ENCODE measurements at regions not wholly inside any gene's neighbourhood (a gene's known extent, or its start where the extent isn't known, plus 50 kb on each side); places are given as distances from the start of the nearest gene placed in this dataset.
A peak's percentile ranks its signal among the peaks of the same experiment; 100 is the strongest.

DNA sequence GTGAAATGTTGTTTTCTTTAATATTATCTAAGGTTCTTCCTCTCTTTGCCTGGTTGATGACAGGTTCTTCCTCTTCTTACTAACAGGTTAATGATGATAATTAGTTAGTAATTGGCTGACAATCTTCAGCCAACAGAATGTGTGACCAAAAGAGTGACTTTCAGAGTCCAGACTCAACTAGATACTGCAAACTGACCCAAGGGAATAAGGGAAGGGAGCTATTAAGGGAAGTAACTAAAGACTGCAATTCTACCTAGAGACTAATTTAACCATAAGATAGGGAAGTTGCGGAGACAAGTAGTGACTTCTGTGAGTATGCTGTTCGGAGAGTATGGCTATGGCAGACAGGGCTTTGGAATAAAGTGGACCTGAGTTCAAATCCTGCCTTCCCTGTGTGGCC, 127.3 kb upstream of the TACR1 start:
- Histone ChIP-seq H3K36me3 (ENCODE audit: control insufficient read depth, insufficient read depth, low read length) (no peaks in the 10 kb centered on the region), H3K9me3 (ENCODE audit: control insufficient read depth, low read length) (no peaks in the 10 kb centered on the region), H3K4me1 (ENCODE audit: control insufficient read depth, insufficient read depth, low read length, poor library complexity, severe bottlenecking) (peaks cover 7% of the 10 kb centered on the region), H3K4me3 (ENCODE audit: extremely low read depth, insufficient read depth, low read length, poor library complexity, severe bottlenecking) (no peak overlapping the region), H3K27ac (ENCODE audit: low read depth, low read length, severe bottlenecking) (no peak overlapping the region)
- 94% methylated on average over 2 of the region's 2 CpGs; no CpG with 5 or more reads in 1 of the 2 experiments for WGBS, 2 experiments (ENCODE audit: insufficient coverage in 2 of 2)

DNA sequence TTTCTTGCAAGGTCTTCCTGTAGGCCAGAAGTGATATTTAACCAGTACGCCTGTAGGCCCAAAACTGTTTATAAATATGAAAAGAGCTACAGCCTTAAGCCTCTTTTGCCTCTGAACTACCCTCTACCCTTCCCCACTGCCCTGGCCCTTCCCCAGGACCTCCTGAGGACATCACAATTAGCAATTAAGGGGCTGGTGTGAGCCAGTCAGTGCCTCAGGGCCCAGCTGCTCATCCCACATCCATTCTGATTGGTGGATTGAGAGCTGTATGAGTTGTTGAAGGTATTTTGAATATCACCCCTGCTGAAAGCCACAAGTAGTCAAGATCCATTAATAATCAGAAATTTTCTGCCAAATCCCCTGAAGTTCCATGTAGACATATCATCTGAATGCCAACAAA, 126.3 kb upstream of the TACR1 start:
- 100% methylated on average over 1 of the region's 1 CpG; no CpG with 5 or more reads in 1 of the 2 experiments for WGBS, 2 experiments (ENCODE audit: insufficient coverage in 2 of 2)
- Histone ChIP-seq H3K4me3 (ENCODE audit: extremely low read depth, insufficient read depth, low read length, poor library complexity, severe bottlenecking) (no peak overlapping the region), H3K9me3 (ENCODE audit: control insufficient read depth, low read length) (no peaks in the 10 kb centered on the region), H3K36me3 (ENCODE audit: control insufficient read depth, insufficient read depth, low read length) (no peaks in the 10 kb centered on the region), H3K4me1 (ENCODE audit: control insufficient read depth, insufficient read depth, low read length, poor library complexity, severe bottlenecking) (peaks cover 7% of the 10 kb centered on the region), H3K27ac (ENCODE audit: low read depth, low read length, severe bottlenecking) (no peak overlapping the region)

DNA sequence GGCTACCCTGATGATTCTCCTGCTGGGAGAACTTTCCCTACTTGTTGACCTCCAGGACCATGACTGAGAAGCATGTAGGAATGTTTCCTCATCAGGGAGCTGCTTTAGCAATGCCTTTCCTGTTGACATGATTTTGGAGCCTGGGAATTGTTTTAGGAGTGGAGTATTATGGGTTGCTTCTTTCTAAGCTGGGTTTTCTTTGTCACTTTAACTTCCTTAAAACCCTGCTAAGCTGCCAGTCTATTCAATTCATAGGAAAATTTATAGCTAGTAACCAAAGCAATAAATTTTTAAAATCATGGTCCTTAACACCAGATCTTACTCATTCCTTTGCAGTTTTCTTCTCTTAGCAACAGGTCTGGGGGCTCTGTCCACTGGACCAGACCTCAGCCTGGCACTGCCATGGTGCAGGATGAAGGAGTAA, 125.6 kb upstream of the TACR1 start:
- Histone ChIP-seq H3K4me3 (ENCODE audit: extremely low read depth, insufficient read depth, low read length, poor library complexity, severe bottlenecking) (no peak overlapping the region), H3K27ac (ENCODE audit: low read depth, low read length, severe bottlenecking) (no peak overlapping the region), H3K9me3 (ENCODE audit: control insufficient read depth, low read length) (no peaks in the 10 kb centered on the region), H3K36me3 (ENCODE audit: control insufficient read depth, insufficient read depth, low read length) (no peaks in the 10 kb centered on the region), H3K4me1 (ENCODE audit: control insufficient read depth, insufficient read depth, low read length, poor library complexity, severe bottlenecking) (peaks cover 7% of the 10 kb centered on the region)

DNA sequence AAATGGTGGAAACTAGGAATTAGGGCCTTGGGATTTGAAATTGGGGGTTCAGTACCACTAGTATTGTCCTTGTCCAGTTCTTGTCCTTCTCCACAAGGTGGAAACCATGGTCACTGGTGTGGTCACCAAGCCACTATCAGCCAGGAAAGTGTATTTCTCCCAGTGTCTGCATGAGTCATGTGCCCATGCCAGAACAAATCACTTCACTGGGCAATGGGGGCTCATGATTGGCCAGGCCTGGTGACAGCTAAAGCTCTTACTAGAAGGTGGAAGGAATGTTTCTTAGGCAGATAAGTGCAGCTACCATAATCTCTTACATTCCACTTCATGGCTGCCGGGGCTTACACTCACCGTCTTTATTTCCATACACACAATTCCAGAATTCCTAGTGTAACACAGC, 124.8 kb upstream of the TACR1 start:
- WGBS, 2 experiments (ENCODE audit: insufficient coverage in 2 of 2) = 100% methylated on average over 1 to 2 of the region's 2 CpGs
- Histone ChIP-seq H3K9me3 (ENCODE audit: control insufficient read depth, low read length) (no peaks in the 10 kb centered on the region), H3K4me3 (ENCODE audit: extremely low read depth, insufficient read depth, low read length, poor library complexity, severe bottlenecking) (no peak overlapping the region)

DNA sequence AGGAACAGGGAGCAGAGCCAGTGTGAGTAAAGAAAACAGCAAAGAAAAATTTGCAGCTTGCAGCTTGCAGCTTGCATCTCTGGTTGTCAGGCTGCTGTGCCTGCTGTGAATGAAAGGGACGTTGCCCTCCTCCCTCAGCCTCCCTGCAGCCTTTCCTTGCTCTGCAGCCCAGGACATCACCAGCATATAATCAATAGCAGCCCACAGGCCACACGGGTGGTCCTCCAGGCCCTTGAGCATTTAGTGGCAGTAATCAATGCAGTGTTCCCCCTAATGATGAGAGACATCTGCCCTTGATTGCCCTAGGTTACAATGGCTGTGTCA, 122.2 kb upstream of the TACR1 start:
- Histone ChIP-seq H3K9me3 (ENCODE audit: control insufficient read depth, low read length) (no peaks in the 10 kb centered on the region), H3K4me3 (ENCODE audit: extremely low read depth, insufficient read depth, low read length, poor library complexity, severe bottlenecking) (no peak overlapping the region), H3K27ac (ENCODE audit: low read depth, low read length, severe bottlenecking) (peak overlapping the region; percentile 36), H3K36me3 (ENCODE audit: control insufficient read depth, insufficient read depth, low read length) (no peaks in the 10 kb centered on the region), H3K4me1 (ENCODE audit: control insufficient read depth, insufficient read depth, low read length, poor library complexity, severe bottlenecking) (peaks cover 7% of the 10 kb centered on the region)
- WGBS, 2 experiments (ENCODE audit: insufficient coverage in 2 of 2) = 11 to 17% methylated on average over 1 of the region's 2 CpGs

More for the DNA sequence above, 124.8 kb upstream of the TACR1 start:
- peaks cover 7% of the 10 kb centered on the region for H3K4me1 ChIP-seq (ENCODE audit: control insufficient read depth, insufficient read depth, low read length, poor library complexity, severe bottlenecking)
- H3K36me3 ChIP-seq (ENCODE audit: control insufficient read depth, insufficient read depth, low read length) = no peaks in the 10 kb centered on the region
- no peak overlapping the region for H3K27ac ChIP-seq (ENCODE audit: low read depth, low read length, severe bottlenecking)

DNA sequence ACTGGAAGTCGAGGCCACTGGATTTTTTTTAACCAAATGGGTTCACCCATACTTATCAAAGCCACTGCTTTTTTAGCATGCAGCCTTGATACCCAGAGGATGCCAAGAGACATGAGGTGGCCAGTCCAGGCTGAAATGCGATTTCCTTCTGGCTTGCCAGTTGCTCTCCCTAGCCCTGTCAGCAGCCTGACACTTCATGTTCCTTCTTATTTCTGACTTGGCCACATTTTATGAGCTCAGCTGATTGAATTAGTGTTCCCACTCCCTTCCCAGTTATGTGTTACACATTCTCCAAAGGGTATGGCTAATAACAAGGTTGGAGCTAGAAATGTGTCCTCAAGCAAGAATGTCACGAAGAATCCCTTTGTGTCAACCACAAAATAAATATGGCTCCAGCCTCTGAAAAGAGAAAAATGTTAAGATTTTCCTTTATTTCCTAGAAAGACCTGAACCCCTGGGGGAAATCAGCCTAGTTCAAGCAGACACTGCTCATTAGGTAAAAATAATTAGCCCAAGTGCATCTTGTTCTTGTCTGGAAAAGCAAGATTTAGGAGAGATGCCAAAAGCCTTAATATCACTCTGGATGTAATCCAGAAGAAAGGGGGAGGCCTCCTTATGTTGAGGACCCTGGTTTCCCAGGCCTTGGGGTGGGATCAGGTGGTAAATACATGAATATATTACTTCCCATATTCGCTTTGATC, 121.7 kb upstream of the TACR1 start:
- WGBS, 2 experiments (ENCODE audit: insufficient coverage in 2 of 2) = 93 to 96% methylated on average over 2 to 3 of the region's 4 CpGs
- no peaks in the 10 kb centered on the region for H3K9me3 ChIP-seq (ENCODE audit: control insufficient read depth, low read length)
- peak overlapping the region; percentile 36 for H3K27ac ChIP-seq (ENCODE audit: low read depth, low read length, severe bottlenecking)
- H3K4me3 ChIP-seq (ENCODE audit: extremely low read depth, insufficient read depth, low read length, poor library complexity, severe bottlenecking) = no peak overlapping the region
- H3K36me3 ChIP-seq (ENCODE audit: control insufficient read depth, insufficient read depth, low read length) = no peaks in the 10 kb centered on the region
- peaks cover 7% of the 10 kb centered on the region for H3K4me1 ChIP-seq (ENCODE audit: control insufficient read depth, insufficient read depth, low read length, poor library complexity, severe bottlenecking)

DNA sequence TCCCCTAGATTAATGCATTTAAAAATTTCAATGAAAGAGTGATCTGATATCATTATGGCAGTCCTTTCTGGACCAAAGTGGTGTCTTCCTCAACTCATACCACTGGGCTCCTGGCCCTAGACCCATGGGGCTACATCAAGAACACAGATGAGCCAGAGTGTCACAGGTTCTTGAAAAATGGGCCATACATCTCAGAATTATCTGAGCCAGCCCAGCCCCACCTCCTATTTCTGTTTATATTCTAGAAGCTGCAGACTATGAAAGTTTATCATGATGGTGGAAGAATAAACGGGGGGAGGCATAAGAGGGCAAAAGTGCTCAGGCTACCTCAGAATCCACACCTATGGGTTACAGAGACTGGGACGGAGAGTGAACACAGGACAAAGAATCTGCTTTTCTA, 120.6 kb upstream of the TACR1 start:
- Histone ChIP-seq H3K9me3 (ENCODE audit: control insufficient read depth, low read length) (no peaks in the 10 kb centered on the region), H3K4me1 (ENCODE audit: control insufficient read depth, insufficient read depth, low read length, poor library complexity, severe bottlenecking) (peaks cover 6% of the 10 kb centered on the region), H3K36me3 (ENCODE audit: control insufficient read depth, insufficient read depth, low read length) (no peaks in the 10 kb centered on the region), H3K27ac (ENCODE audit: low read depth, low read length, severe bottlenecking) (no peak overlapping the region), H3K4me3 (ENCODE audit: extremely low read depth, insufficient read depth, low read length, poor library complexity, severe bottlenecking) (no peak overlapping the region)
- 83 to 90% methylated on average over 1 to 2 of the region's 2 CpGs for WGBS, 2 experiments (ENCODE audit: insufficient coverage in 2 of 2)

DNA sequence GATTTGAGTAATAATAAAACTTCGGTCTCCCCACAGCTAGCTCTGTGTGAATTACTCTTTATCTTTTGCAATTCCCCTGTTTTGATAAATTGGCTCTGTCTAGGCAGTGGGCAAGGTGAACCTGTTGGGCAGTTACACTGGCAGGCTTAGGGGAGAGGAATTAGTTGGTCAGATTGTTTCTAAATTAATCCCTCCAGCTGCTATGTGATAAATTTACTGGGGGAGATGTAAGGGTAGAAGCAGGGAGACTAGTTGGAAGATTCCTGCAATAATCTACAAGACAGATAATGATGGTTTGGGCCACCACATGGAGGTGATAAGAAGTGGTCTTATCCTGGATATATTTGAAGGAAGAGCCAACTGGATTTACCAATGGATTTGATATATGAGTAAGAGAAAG, 118.5 kb upstream of the TACR1 start:
- Histone ChIP-seq H3K4me3 (ENCODE audit: extremely low read depth, insufficient read depth, low read length, poor library complexity, severe bottlenecking) (no peak overlapping the region), H3K27ac (ENCODE audit: low read depth, low read length, severe bottlenecking) (no peak overlapping the region), H3K36me3 (ENCODE audit: control insufficient read depth, insufficient read depth, low read length) (no peaks in the 10 kb centered on the region), H3K9me3 (ENCODE audit: control insufficient read depth, low read length) (no peaks in the 10 kb centered on the region), H3K4me1 (ENCODE audit: control insufficient read depth, insufficient read depth, low read length, poor library complexity, severe bottlenecking) (no peaks in the 10 kb centered on the region)
- WGBS, 2 experiments (ENCODE audit: insufficient coverage in 2 of 2) = no CpG with 5 or more reads among the region's 1 CpG

DNA sequence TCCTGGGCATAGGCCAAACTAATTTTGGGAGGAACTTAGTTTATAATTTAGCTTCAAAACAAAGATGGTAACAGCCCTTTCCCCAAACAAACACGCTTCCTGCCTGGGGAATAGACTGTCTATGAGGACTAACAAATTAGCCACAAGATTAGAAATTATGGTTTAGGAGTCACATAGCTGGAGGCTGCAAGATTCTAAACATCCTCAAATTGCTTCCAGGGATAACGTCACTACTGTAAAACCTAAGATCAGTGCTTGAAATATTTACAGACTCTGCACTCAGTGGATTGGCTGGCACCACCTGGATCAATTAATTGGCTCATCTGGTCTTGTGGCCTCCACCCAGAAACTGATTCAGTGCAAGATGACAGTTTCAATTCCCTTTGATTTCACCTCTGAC, 118.0 kb upstream of the TACR1 start:
- Histone ChIP-seq H3K4me3 (ENCODE audit: extremely low read depth, insufficient read depth, low read length, poor library complexity, severe bottlenecking) (no peak overlapping the region), H3K9me3 (ENCODE audit: control insufficient read depth, low read length) (no peaks in the 10 kb centered on the region), H3K36me3 (ENCODE audit: control insufficient read depth, insufficient read depth, low read length) (no peaks in the 10 kb centered on the region), H3K27ac (ENCODE audit: low read depth, low read length, severe bottlenecking) (no peak overlapping the region), H3K4me1 (ENCODE audit: control insufficient read depth, insufficient read depth, low read length, poor library complexity, severe bottlenecking) (no peaks in the 10 kb centered on the region)
- 79 to 100% methylated on average over 1 of the region's 2 CpGs for WGBS, 2 experiments (ENCODE audit: insufficient coverage in 2 of 2)

DNA sequence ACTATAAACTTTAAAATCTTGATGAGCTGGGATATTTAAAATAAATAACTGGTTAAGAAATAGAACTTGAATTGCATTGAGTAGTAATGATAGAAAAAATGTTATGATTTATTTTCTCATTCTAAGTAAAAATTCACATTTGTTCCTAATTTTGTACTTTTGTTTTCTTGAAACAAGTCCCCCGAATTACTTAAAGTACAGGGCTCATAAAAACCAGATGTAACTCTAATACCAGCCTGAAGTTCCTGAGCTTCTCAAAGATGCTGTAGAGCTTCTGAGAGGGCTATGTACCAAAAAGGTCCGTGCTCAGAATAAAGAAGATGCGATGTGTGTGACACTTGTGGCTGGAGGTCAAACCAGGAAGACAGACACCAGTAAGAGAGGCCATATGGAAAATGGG, 116.1 kb upstream of the TACR1 start:
- no peaks in the 10 kb centered on the region for H3K9me3 ChIP-seq (ENCODE audit: control insufficient read depth, low read length)
- 90 to 95% methylated on average over 2 to 3 of the region's 3 CpGs for WGBS, 2 experiments (ENCODE audit: insufficient coverage in 2 of 2)
- no peak overlapping the region for H3K27ac ChIP-seq (ENCODE audit: low read depth, low read length, severe bottlenecking)
- H3K4me1 ChIP-seq (ENCODE audit: control insufficient read depth, insufficient read depth, low read length, poor library complexity, severe bottlenecking) = no peaks in the 10 kb centered on the region
- no peaks in the 10 kb centered on the region for H3K36me3 ChIP-seq (ENCODE audit: control insufficient read depth, insufficient read depth, low read length)
- no peak overlapping the region for H3K4me3 ChIP-seq (ENCODE audit: extremely low read depth, insufficient read depth, low read length, poor library complexity, severe bottlenecking)

DNA sequence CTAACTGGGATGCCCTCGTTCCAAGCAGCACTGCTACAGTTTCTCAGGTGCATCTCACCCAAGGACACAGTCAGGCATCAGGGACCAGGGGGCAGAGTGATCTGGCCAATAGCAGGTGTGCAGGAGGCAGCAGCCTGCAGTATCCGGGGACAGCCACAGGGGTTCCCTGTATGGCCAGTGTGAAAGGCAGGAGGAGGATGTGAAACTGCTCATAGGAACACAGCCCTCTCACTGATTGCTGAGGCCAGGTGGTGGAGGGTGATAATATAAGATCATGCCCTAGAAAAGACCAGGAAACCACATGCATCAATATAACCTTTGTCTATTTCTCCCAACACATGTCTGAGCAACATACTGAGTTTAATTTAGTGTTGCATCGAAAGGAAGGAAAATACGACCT, 112.7 kb upstream of the TACR1 start:
- H3K9me3 ChIP-seq (ENCODE audit: control insufficient read depth, low read length) = no peaks in the 10 kb centered on the region
- H3K27ac ChIP-seq (ENCODE audit: low read depth, low read length, severe bottlenecking) = no peak overlapping the region
- 60 to 80% methylated on average over 2 to 4 of the region's 4 CpGs for WGBS, 2 experiments (ENCODE audit: insufficient coverage in 2 of 2)
- H3K4me1 ChIP-seq (ENCODE audit: control insufficient read depth, insufficient read depth, low read length, poor library complexity, severe bottlenecking) = no peaks in the 10 kb centered on the region
- no peak overlapping the region for H3K4me3 ChIP-seq (ENCODE audit: extremely low read depth, insufficient read depth, low read length, poor library complexity, severe bottlenecking)
- H3K36me3 ChIP-seq (ENCODE audit: control insufficient read depth, insufficient read depth, low read length) = no peaks in the 10 kb centered on the region

Measured in mesodermal cell (in vitro differentiated cells).